SH-SY5Y (cell line): ENCODE measurements at regions not wholly inside any gene's neighbourhood (a gene's known extent, or its start where the extent isn't known, plus 50 kb on each side); places are given as distances from the start of the nearest gene placed in this dataset.

Experiments used
- GATA2 ChIP-seq: IDR thresholded peaks from 2 replicates; pipeline ENCODE4 v1.6.1; 2011; ENCODE audit warnings: mild to moderate bottlenecking, low read depth, low read length
- GATA3 ChIP-seq: IDR thresholded peaks from 2 replicates; pipeline ENCODE4 v1.6.1; 2011; ENCODE audit warnings: low read depth, mild to moderate bottlenecking, low read length, moderate library complexity

GRCh38 chr13:95485045-95485517 is 67.4 kb upstream of the CLDN10 start:
- no peak for TF ChIP-seq GATA2
- TF ChIP-seq GATA3, result no peak

- TF ChIP-seq GATA3 (peak; percentile 81), GATA2 (peak; percentile 84)
Observed at GRCh38 chr13:95485518-95486144, 66.9 kb upstream of the CLDN10 start.

- no peak for TF ChIP-seq GATA2
- TF ChIP-seq GATA3, result no peak
Observed at GRCh38 chr13:95492044-95492801, 60.3 kb upstream of the CLDN10 start.

- TF ChIP-seq GATA3 (no peak), GATA2 (no peak)
Observed at GRCh38 chr13:95494082-95494681, 58.3 kb upstream of the CLDN10 start.

- TF ChIP-seq GATA3 (no peak), GATA2 (no peak)
Observed at GRCh38 chr13:95496485-95496884, 56.0 kb upstream of the CLDN10 start.

- TF ChIP-seq GATA2 (no peak), GATA3 (no peak)
Observed at GRCh38 chr13:95497381-95497807, 55.1 kb upstream of the CLDN10 start.

GRCh38 chr13:95498886-95499285 is 53.6 kb upstream of the CLDN10 start:
- TF ChIP-seq GATA3 (no peak), GATA2 (no peak)

GRCh38 chr13:95499811-95500712 is 52.5 kb upstream of the CLDN10 start:
- no peak for TF ChIP-seq GATA3
- TF ChIP-seq GATA2, result no peak

GRCh38 chr13:95502216-95502615 is 50.3 kb upstream of the CLDN10 start:
- no peak for TF ChIP-seq GATA2
